ES-I3 (cell line): ENCODE measurements at regions not wholly inside any gene's neighbourhood (a gene's known extent, or its start where the extent isn't known, plus 50 kb on each side); places are given as distances from the start of the nearest gene placed in this dataset.

Experiments
- H3K36me3 ChIP-seq: 2 replicates; pipeline ENCODE4 v1.6.1; 2013; ENCODE audit warnings: mild to moderate bottlenecking, low read length, control low read depth, moderate library complexity; ENCODE audit not compliant: insufficient read depth
- H3K4me1 ChIP-seq: 2 replicates; pipeline ENCODE4 v1.6.1; 2013; ENCODE audit warnings: mild to moderate bottlenecking, control low read depth, low read length; ENCODE audit not compliant: insufficient read depth
- H3K9ac ChIP-seq: 2 replicates; pipeline ENCODE4 v1.6.1; 2013; ENCODE audit warnings: low read depth, mild to moderate bottlenecking, low read length, moderate library complexity
- H3K9me3 ChIP-seq: 2 replicates; pipeline ENCODE4 v1.6.1; 2013; ENCODE audit warnings: mild to moderate bottlenecking, low read length, moderate library complexity; ENCODE audit not compliant: control insufficient read depth, insufficient read depth

DNA sequence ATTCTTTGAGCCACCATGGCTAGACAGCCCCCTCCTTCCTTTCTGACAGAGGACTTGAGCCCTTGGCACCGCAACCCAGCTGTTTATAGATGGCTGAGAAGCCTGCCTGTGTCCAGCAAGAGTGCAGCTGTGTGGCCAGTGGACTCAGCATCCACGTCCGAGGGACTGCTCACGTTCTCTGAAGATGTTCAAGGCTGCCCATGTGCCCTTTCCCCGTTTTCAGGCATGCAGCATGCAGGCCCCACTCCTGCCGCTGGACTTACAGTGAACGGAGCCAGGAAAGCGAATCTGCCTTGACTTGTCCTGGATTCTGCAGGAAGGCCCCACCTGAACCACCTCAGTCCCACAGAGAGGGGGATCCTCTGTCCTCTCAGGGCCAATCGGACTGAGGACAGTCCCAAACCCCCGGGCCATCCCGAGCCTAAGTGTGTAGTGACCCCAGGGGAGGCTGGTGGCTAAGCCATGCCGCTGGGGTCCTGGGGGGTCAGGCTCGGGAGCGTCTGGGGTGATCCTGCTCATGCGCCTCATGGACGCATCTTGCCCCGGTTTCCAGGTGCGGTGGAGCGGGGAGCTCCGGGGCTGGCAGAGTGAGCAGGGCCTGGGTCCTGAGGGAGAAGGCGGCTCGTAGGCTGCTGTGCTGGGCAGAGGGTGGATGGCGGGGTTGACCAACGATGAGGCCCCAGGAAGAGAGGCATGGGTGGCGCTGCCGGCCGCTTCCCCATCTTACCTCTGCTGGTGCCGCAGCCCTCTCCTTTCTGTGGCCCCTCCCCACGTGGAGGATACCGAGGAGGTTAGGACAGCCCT is 170.7 kb downstream of the CTTN start:
- no peaks in the 10 kb centered on the region for H3K9me3 ChIP-seq
- H3K4me1 ChIP-seq: 0 out of 2 replicates have a peak, but pooled peaks cover 4% of the 10 kb centered on the region
- no peaks in the 10 kb centered on the region for H3K36me3 ChIP-seq
- no peak overlapping the region for H3K9ac ChIP-seq

DNA sequence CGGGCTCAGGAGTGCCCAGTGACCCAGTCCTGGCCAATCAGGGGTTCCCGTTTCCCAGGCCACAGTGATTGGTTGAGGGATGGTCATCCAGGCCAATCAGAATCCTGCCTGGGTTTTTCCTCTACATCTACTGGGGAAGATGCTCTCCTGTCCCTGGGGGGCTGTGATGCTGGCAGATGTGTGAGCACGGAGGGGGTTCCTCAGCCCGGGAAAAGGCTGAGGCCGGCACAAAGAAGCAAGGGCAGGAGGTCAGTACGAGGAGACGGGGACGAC is 171.2 kb downstream of the CTTN start:
- 0 out of 2 replicates have a peak, but pooled peaks cover 4% of the 10 kb centered on the region for H3K4me1 ChIP-seq
- no peak overlapping the region for H3K9ac ChIP-seq
- no peaks in the 10 kb centered on the region for H3K36me3 ChIP-seq
- no peaks in the 10 kb centered on the region for H3K9me3 ChIP-seq

DNA sequence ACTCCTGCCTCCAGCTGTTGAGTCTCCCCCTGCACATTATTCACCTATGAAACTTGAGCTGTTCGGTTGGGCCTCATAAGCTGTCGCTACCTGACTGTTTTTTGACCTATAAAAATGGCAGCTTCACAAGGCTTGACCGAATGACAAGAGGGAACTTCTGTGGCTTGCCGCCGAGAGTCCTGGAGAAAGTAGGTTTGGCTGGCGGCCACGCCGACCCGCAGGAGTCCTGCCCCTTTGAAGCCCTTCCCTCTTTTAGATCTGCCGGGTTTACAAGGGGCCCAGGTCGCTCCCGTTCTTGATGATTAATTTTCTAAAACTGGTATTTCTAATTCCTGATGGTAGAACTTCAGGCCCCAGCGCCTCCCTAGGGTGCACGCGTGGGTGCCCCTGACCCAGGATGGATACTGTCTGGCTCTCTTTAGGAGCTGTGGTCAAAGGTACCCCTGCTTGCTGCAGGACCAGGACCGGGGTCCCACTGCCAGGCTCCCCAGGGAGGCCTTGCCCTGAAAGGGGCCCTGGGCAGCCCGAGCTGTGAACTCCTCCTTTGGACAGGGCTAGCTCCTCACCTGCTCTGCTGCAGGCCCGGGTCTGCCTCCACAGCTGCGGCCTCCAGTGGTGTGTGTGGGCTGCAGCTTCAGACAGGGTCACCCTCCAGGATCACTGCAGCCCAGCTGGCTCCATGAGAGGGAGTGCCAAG is 171.8 kb downstream of the CTTN start:
- 0 out of 2 replicates have a peak, but pooled peaks cover 4% of the 10 kb centered on the region for H3K4me1 ChIP-seq
- H3K36me3 ChIP-seq: no peaks in the 10 kb centered on the region
- no peaks in the 10 kb centered on the region for H3K9me3 ChIP-seq
- H3K9ac ChIP-seq: no peak overlapping the region

DNA sequence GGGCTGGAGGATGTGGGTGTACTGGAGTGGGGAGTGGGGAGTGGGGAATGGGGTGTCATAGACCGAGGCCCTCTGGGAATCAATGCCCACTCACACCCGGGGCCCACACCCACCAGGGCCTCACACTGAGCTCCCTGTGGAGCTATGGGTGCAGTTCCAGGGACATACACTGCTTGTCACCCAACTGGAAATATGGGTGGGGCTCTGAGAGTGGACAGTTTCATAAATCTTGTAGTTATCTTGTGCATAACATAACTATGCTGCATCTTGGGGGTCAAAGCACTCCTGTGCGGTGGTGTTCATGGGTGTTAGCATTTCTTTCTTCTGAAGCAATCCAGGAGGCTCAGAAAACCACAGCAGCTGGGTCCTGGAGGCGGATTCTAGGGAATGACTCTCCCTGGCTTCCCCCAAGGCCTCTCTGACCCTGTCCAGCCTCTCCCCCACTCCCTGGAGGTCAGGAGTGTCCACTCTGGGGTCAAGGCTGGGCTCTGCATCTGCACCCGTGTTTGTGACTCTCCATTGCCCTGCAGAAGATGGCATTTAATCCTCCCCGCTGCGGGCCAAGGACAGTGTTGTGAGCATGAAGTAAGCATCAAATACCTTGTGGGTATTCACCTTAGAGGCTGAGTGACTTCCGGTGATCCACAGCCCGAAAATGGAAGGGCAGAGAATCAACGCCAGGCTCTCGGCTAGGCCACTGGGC is 172.5 kb downstream of the CTTN start:
- Histone ChIP-seq H3K36me3 (no peaks in the 10 kb centered on the region), H3K9ac (no peak overlapping the region), H3K9me3 (no peaks in the 10 kb centered on the region), H3K4me1 (0 out of 2 replicates have a peak, but pooled peaks cover 4% of the 10 kb centered on the region)

DNA sequence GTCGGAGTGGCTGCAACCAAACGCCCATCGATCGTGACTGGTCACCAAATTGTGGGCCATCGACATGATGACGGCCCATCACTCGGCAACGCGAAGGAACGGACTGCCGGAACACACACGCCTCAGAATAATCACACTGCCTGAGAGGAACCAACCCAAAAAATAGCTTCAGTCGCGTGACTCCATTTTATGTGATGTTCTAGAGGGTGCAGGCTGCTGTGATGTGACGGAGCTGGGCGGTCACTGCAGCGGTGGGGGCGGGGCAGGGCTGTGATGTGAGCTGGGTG is 174.6 kb downstream of the CTTN start:
- no peaks in the 10 kb centered on the region for H3K36me3 ChIP-seq
- no peaks in the 10 kb centered on the region for H3K9me3 ChIP-seq
- 0 out of 2 replicates have a peak, but pooled peaks cover 4% of the 10 kb centered on the region for H3K4me1 ChIP-seq
- H3K9ac ChIP-seq: no peak overlapping the region

DNA sequence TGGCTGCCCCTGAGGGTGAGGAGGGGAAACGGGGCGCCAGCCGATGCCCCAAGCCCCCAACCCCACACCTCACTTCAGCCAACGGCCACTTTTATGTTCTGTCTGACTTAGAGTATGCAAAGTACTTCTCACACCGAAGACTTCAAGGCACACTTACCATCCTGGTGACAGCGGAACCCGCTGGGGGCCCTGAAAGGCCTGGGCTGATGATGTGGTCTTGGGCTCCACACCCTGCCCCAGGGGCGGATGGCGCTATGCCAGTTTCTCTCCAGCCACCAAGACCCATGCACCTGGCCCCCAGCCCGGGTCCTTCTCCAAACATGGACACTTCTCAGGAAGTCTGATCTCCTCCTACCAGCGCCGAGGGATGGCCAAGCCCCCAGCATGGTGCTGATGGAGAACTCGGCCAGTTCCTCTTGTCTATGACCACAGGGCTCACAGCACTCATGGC is 175.4 kb downstream of the CTTN start:
- no peaks in the 10 kb centered on the region for H3K36me3 ChIP-seq
- H3K9ac ChIP-seq: no peak overlapping the region
- 0 out of 2 replicates have a peak, but pooled peaks cover 3% of the 10 kb centered on the region for H3K4me1 ChIP-seq
- H3K9me3 ChIP-seq: no peaks in the 10 kb centered on the region

DNA sequence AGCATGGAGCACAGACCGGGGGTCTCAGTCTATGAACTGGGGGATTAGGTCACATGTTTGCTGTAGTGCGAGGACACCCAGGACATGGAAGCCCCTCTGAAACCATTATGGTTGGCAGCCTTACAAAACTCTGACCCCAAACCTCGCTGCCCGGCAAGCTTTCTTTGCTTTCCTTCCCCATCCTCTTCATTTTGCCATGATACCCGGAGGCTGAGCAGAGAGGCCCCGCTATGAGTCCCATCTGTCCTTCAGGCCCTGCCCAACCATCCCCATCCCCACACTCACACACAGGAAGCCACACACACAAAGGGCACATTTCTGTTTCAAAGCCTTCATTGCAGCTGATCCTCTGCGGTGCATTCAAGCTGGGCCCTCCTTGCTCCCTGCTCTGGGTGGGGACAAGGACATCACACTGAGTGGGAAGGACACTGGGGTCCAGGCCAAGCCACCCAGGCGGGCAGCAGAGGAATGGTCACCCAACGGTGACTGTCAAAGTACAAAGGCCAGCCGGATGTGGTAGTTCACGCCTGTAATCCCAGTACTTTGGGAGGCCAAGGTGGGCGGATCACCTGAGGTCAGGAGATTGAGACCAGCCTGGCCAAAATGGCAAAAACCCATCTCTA is 176.5 kb downstream of the CTTN start:
- H3K9me3 ChIP-seq: no peaks in the 10 kb centered on the region
- H3K36me3 ChIP-seq: no peaks in the 10 kb centered on the region

DNA sequence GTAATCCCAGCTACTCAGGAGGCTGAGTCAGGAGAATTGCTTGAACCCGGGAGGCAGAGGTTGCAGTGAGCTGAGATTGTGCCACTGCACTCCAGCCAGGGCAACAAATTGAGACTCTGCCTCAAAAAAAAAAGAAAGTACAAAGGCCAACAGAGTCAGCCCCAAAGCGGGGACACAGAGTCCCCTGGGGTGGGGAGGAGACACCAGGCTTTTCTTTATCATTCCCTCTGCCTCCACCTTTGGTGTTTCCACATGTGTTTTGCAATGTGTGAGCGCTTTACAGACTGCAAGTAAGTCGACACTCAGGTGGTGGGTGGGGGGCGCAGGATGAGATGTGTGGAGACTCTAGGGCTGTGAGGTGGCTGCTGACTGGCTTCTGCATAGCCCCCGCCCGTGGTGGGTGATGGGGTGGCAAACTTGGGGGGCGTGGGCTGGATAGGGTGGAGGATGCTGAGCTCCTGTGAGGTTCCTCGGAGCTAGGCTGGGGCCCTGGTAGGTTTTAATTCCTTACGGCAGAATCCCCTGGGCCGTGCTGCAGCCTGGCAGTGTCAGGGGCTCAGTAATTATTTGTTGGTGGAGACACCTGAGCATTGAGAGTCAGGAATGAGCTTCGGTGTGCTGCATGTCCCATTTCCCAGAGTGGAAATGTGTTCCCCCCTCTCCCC is 177.2 kb downstream of the CTTN start:
- H3K9me3 ChIP-seq: no peaks in the 10 kb centered on the region
- H3K36me3 ChIP-seq: no peaks in the 10 kb centered on the region
- H3K4me1 ChIP-seq: no peaks in the 10 kb centered on the region
- H3K9ac ChIP-seq: no peak overlapping the region

More for the DNA sequence above, 176.5 kb downstream of the CTTN start:
- H3K4me1 ChIP-seq: no peaks in the 10 kb centered on the region
- no peak overlapping the region for H3K9ac ChIP-seq

DNA sequence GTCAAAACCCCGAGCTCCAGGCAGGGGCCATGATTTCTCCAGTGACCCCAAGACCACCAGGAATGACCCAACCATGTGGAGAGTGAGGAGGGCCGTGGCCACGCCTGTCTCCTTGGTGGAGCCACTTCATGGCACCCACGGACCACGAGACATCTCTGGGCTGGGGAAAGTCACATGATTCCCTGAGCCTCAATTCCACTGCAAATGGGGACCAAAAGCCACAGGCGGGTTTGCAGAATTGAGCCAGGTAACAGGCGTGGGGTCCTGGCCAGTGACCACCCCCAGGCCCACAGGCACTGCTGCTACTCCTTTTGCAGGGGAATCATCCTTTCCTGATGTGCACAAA is 178.9 kb downstream of the CTTN start:
- H3K9me3 ChIP-seq: no peaks in the 10 kb centered on the region
- no peak overlapping the region for H3K9ac ChIP-seq
- H3K36me3 ChIP-seq: no peaks in the 10 kb centered on the region
- H3K4me1 ChIP-seq: no peaks in the 10 kb centered on the region

DNA sequence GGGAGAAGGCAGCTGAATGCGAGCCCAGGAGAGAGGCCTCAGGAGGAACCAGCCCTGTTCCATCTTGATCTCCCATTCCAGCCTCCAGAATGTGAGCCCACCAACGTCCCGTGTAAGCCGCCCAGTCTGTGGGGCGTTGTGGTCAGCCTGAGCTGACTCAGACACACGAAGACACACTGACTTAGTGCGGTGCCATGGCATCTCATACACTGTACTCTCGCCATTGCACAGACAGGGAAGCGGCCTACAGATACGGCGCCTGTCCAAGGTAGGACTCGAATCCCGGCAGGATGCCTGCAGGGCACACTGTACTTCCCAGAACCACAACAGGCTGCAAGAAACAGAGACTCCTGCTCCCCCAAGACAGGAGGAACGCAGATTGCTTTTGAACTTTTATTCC is 179.6 kb downstream of the CTTN start:
- Histone ChIP-seq H3K9me3 (no peaks in the 10 kb centered on the region), H3K36me3 (no peaks in the 10 kb centered on the region), H3K4me1 (no peaks in the 10 kb centered on the region), H3K9ac (no peak overlapping the region)

DNA sequence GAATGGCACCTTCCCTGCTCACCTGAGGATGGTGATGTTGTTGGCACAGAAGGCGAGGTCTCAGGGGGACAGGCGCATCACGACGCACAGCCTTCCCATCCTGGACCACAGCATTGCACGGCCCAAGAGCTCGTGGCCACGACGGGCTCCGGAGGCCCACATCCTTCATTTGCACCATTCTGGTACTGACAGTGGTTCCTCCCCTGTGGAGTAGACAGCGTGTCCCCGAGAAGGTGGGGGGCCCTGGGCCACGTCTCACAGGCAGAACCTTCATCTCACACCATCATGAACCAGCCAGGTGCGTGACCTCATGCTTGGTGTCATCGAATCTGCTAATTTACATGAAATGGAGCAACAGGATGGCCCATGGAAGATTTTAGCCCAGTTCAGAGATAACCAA is 180.0 kb downstream of the CTTN start:
- H3K9ac ChIP-seq: no peak overlapping the region
- no peaks in the 10 kb centered on the region for H3K4me1 ChIP-seq
- no peaks in the 10 kb centered on the region for H3K9me3 ChIP-seq
- no peaks in the 10 kb centered on the region for H3K36me3 ChIP-seq

DNA sequence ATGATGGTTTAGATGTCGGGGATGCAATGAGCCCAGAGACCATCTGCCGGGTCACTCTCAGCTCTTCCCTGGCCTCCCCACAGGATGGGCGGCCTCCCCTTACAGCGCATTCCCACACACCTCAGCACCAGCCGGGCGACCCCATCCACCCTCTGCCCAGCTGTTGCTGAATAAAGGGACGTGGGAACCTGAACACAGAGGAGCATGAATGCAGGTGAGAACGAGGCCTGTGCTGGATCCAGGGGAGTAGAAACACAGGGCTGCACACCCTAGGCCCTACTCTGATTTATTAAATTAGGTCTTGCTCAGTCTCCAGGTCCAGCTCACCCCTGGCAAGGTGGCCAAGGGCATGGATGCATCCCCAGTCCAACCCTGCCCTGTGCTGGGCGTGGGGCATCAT is 180.5 kb downstream of the CTTN start:
- Histone ChIP-seq H3K9me3 (no peaks in the 10 kb centered on the region), H3K9ac (no peak overlapping the region), H3K36me3 (no peaks in the 10 kb centered on the region), H3K4me1 (no peaks in the 10 kb centered on the region)

DNA sequence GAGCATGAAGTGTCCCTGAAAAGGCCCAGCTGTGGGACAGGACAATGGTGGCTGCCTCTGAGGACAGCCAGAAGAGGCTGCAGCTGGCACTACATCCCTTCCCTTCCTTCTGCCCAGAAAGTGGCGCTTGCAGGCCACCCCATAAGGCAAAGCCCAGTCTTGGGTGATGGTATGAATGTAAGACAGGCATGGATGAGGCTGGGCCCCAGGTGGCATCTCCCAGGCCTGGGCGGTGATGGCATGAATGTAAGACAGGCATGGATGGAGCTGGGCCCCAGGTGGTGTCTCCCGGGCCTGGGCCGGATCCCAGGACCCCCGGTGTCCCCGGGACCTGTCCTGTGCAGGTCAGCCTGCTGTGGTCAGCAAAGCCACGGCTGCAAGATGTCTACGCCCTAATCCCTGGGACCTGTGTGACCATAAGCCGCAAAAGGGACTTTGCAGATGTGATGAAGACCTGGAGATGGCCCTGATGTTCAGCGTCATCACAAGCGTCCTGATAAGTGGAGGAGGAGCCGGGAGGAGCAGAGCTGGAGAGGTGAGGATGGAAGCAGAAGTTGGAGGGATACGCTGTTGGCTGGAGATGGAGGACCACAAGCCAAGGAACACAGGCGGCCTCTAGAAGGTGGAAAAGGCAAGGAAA is 181.1 kb downstream of the CTTN start:
- Histone ChIP-seq H3K36me3 (no peaks in the 10 kb centered on the region), H3K9me3 (no peaks in the 10 kb centered on the region), H3K4me1 (no peaks in the 10 kb centered on the region), H3K9ac (no peak overlapping the region)
